Upper lobe of right lung (tissue), 1 donor: ENCODE measurements at regions not wholly inside any gene's neighbourhood (a gene's known extent, or its start where the extent isn't known, plus 50 kb on each side); places are given as distances from the start of the nearest gene placed in this dataset.
"Not testable (repeated sequence)": the region's sequence is repeated elsewhere in the genome, so short reads cannot be mapped to it uniquely, and the experiment has no call there.

Experiments
- ATAC-seq: fragments of 200-7000 bp; cut with Tn5 transposase; one replicate; pipeline ENCODE4 v1.9.1; 2020; ENCODE audit warnings: mild to moderate bottlenecking, moderate library complexity
- DNase-seq: peaks from one replicate; pipeline ENCODE4 v3.0.0-alpha.2; 2020
- H3K27ac ChIP-seq: fragments of 200-600 bp; one replicate; pipeline ENCODE4 v1.8.0; 2022
- H3K27me3 ChIP-seq: fragments of 200-600 bp; one replicate; pipeline ENCODE4 v1.8.0; 2022; ENCODE audit warnings: mild to moderate bottlenecking
- H3K36me3 ChIP-seq: fragments of 200-600 bp; one replicate; pipeline ENCODE4 v1.8.0; 2022
- H3K4me1 ChIP-seq: fragments of 200-600 bp; one replicate; pipeline ENCODE4 v1.8.0; 2022
- H3K4me3 ChIP-seq: fragments of 200-600 bp; one replicate; pipeline ENCODE4 v1.8.0; 2022; ENCODE audit warnings: mild to moderate bottlenecking
- H3K9me3 ChIP-seq: fragments of 200-600 bp; one replicate; pipeline ENCODE4 v1.8.0; 2022
- CTCF ChIP-seq: fragments of 200-600 bp; IDR thresholded peaks from one replicate; pipeline ENCODE4 v1.8.0; 2022; ENCODE audit warnings: antibody characterized with exemption
- intact Hi-C: fragments of 100-400 bp; cut with DNase I; formaldehyde crosslinking; loops from one replicate; pipeline ENCODE4 v1.11.0; 2022
- donor health status: DM: no; HTN: yes; CAD: no; lungs with severe emphysema.

- intact Hi-C loops = no loop called here
- no peaks in the 10 kb centered on the region for H3K9me3 ChIP-seq
- H3K36me3 ChIP-seq = no peaks in the 10 kb centered on the region
- DNase-seq (no peak), ATAC-seq (no peak)
- TF ChIP-seq CTCF = no peak
- peaks cover 3% of the 10 kb centered on the region for H3K4me1 ChIP-seq
- no peak overlapping the region for H3K27ac ChIP-seq
- H3K27me3 ChIP-seq = no peaks in the 10 kb centered on the region
- H3K4me3 ChIP-seq = no peak overlapping the region
Observed at GRCh38 chr13:110044551-110045111, 258.2 kb upstream of the IRS2 start.

GRCh38 chr13:110042253-110042950 lies 256.0 kb upstream of the IRS2 start:
- ATAC-seq (no peak), DNase-seq (no peak)
- Histone ChIP-seq H3K36me3 (no peaks in the 10 kb centered on the region), H3K4me1 (peaks cover 3% of the 10 kb centered on the region), H3K9me3 (no peaks in the 10 kb centered on the region), H3K4me3 (no peak overlapping the region), H3K27me3 (no peaks in the 10 kb centered on the region), H3K27ac (no peak overlapping the region)
- intact Hi-C loops = no loop called here
- TF ChIP-seq CTCF = no peak

GRCh38 chr13:110041638-110042037 lies 255.3 kb upstream of the IRS2 start:
- ATAC-seq, H3K27me3 ChIP-seq, H3K9me3 ChIP-seq, H3K4me3 ChIP-seq, H3K36me3 ChIP-seq, intact Hi-C loops, H3K27ac ChIP-seq, H3K4me1 ChIP-seq, DNase-seq: not testable (repeated sequence)

- Histone ChIP-seq H3K4me3 (no peak overlapping the region), H3K4me1 (no peaks in the 10 kb centered on the region), H3K36me3 (no peaks in the 10 kb centered on the region), H3K27ac (no peak overlapping the region), H3K9me3 (no peaks in the 10 kb centered on the region), H3K27me3 (no peaks in the 10 kb centered on the region)
- DNase-seq = no peak
- TF ChIP-seq CTCF = no peak
- intact Hi-C loops = no loop called here
- no peak for ATAC-seq
Observed at GRCh38 chr13:110037925-110038573, 251.7 kb upstream of the IRS2 start.

GRCh38 chr13:110036060-110036459 lies 249.7 kb upstream of the IRS2 start:
- intact Hi-C loops = no loop called here
- no peaks in the 10 kb centered on the region for H3K9me3 ChIP-seq
- H3K27me3 ChIP-seq = no peaks in the 10 kb centered on the region
- H3K36me3 ChIP-seq = no peaks in the 10 kb centered on the region
- no peak overlapping the region for H3K27ac ChIP-seq
- no peaks in the 10 kb centered on the region for H3K4me1 ChIP-seq
- TF ChIP-seq CTCF = no peak
- ATAC-seq = no peak
- H3K4me3 ChIP-seq = no peak overlapping the region
- DNase-seq = no peak

GRCh38 chr13:110034031-110034549 lies 247.7 kb upstream of the IRS2 start:
- DNase-seq (no peak), ATAC-seq (no peak)
- Histone ChIP-seq H3K4me1 (no peaks in the 10 kb centered on the region), H3K27ac (no peak overlapping the region), H3K9me3 (no peaks in the 10 kb centered on the region), H3K4me3 (no peak overlapping the region), H3K27me3 (no peaks in the 10 kb centered on the region), H3K36me3 (no peaks in the 10 kb centered on the region)
- intact Hi-C loops = no loop called here
- no peak for TF ChIP-seq CTCF
